HepG2 (cell line): ENCODE measurements at regions not wholly inside any gene's neighbourhood (a gene's known extent, or its start where the extent isn't known, plus 50 kb on each side); places are given as distances from the start of the nearest gene placed in this dataset.

Experiments used
- ATAC-seq: fragments of 200-7000 bp; cut with Tn5 transposase; 3 replicates; pipeline ENCODE4 v1.9.1; 2020; ENCODE audit warnings: mild to moderate bottlenecking, moderate library complexity
- BruUV-seq: library from RNA; stranded (reverse); fragments of 400-500 nt; replicated peaks from 2 replicates; lab custom pipeline; 2021; lab: Mats Ljungman, UMichigan
- CTCF ChIA-PET: fragments of 300-600 bp; formaldehyde crosslinking; extraction: SDS; loops from one replicate; lab custom pipeline; 2021; ENCODE audit warnings: low total read pairs, inconsistent platforms, low intra/inter-chr PET ratio; lab: Yijun Ruan, JAX
- POLR2A ChIA-PET: fragments of 350-600 bp; sonication (Branson Sonifier 250); formaldehyde crosslinking; loops from one replicate; lab custom pipeline; 2020; ENCODE audit warnings: antibody characterized with exemption, inconsistent platforms; lab: Yijun Ruan, JAX
- DNase-seq: peaks from one replicate; pipeline ENCODE4 v3.0.0-alpha.2; 2015; ENCODE audit warnings: low spot score
- FAIRE-seq: peaks from 3 replicates; lab custom pipeline; 2011; peaks lifted over from hg19 to GRCh38; lab: Jason Lieb, UNC
- H2AFZ ChIP-seq: one replicate; pipeline ENCODE4 v1.6.1; 2011; ENCODE audit warnings: low read length, inconsistent platforms
- H3K27ac ChIP-seq: fragments of 300-600 bp; 3 replicates; pipeline ENCODE4 v1.8.0; 2011; ENCODE audit warnings: mixed run types, mild to moderate bottlenecking, mixed read lengths, low read length, inconsistent platforms; ENCODE audit not compliant: insufficient read depth; ENCODE audit errors: extremely low read length
- H3K27me3 ChIP-seq, 2 experiments: fragments of 200-600 bp in 1 of 2; 2 replicates in 1 of 2; 3 replicates in 1 of 2; pipeline versions ENCODE4 v1.6.0 to v1.8.0; 2011; ENCODE audit warnings: low read length in 2 of 2, mild to moderate bottlenecking in 2 of 2, moderate library complexity in 2 of 2, inconsistent platforms in 1 of 2; ENCODE audit not compliant: insufficient read depth in 2 of 2, control insufficient read depth in 1 of 2
- H3K36me3 ChIP-seq, 2 experiments: fragments of 200-600 bp in 1 of 2; replicated peaks in 1 of 2; 2 replicates in 1 of 2; 3 replicates in 1 of 2; pipeline versions ENCODE4 v1.5.1 to v1.8.0; 2011; ENCODE audit warnings: low read length in 2 of 2, inconsistent platforms in 1 of 2; ENCODE audit not compliant: insufficient read depth in 2 of 2, control insufficient read depth in 1 of 2
- H3K4me1 ChIP-seq: 2 replicates; pipeline ENCODE4 v1.5.1; 2012; ENCODE audit warnings: low read length, inconsistent platforms; ENCODE audit not compliant: insufficient read depth
- H3K4me2 ChIP-seq: 2 replicates; pipeline ENCODE4 v1.6.0; 2011; ENCODE audit warnings: low read depth, low read length, inconsistent platforms
- H3K4me3 ChIP-seq, 3 experiments: fragments of 200-600 bp in 1 of 3; sonication (generic), shearing (Covaris generic) in 1 of 3; replicated peaks in 1 of 3; 2 replicates each; pipeline ENCODE4 v1.5.1; 2011 to 2016; ENCODE audit warnings: low read length in 3 of 3, inconsistent platforms in 2 of 3, low read depth in 2 of 3, mild to moderate bottlenecking in 2 of 3, control low read depth in 1 of 3, mixed read lengths in 1 of 3; ENCODE audit not compliant: insufficient read depth in 1 of 3
- H3K79me2 ChIP-seq: one replicate; pipeline ENCODE4 v1.6.1; 2011; ENCODE audit warnings: low read length, inconsistent platforms; ENCODE audit not compliant: insufficient read depth
- H3K9ac ChIP-seq: 2 replicates; pipeline ENCODE4 v1.6.0; 2011; ENCODE audit warnings: mild to moderate bottlenecking, low read depth, low read length, inconsistent platforms; ENCODE audit not compliant: insufficient read depth
- H3K9me3 ChIP-seq: 2 replicates; pipeline ENCODE4 v1.5.1; 2012; ENCODE audit warnings: mild to moderate bottlenecking, low read length
- H4K20me1 ChIP-seq: 2 replicates; pipeline ENCODE4 v1.6.0; 2011; ENCODE audit warnings: inconsistent platforms, mild to moderate bottlenecking, low read length, moderate library complexity; ENCODE audit not compliant: insufficient read depth
- JARID2 ChIP-seq: sonication (generic); formaldehyde crosslinking; IDR thresholded peaks from 2 replicates; pipeline ENCODE4 v1.8.1; 2023; ENCODE audit warnings: missing genetic modification reagents, inconsistent platforms; ENCODE audit not compliant: insufficient replicate concordance
- MNT ChIP-seq: fragments of 450-650 bp; IDR thresholded peaks from 2 replicates; pipeline ENCODE4 v1.6.1; 2016
- NPAS2 ChIP-seq: sonication (generic); formaldehyde crosslinking; IDR thresholded peaks from 2 replicates; pipeline ENCODE4 v1.8.0; 2022; ENCODE audit warnings: mild to moderate bottlenecking, missing genetic modification reagents, borderline replicate concordance
- RBM39 ChIP-seq: fragments of 200-400 bp; formaldehyde crosslinking; IDR thresholded peaks from one replicate; pipeline ENCODE4 v1.6.1; 2018; ENCODE audit warnings: antibody characterized with exemption, mild to moderate bottlenecking, low read depth, low read length; ENCODE audit not compliant: poor library complexity, severe bottlenecking
- TFDP2 ChIP-seq: sonication (generic); formaldehyde crosslinking; IDR thresholded peaks from 2 replicates; pipeline ENCODE4 v1.4.0; 2020; ENCODE audit warnings: missing genetic modification reagents
- WGBS: methylation state at CpG from one replicate; pipeline ENCODE4 v1.1.6; 2017; ENCODE audit warnings: low lambda C conversion rate; 5-methylcytosine and 5-hydroxymethylcytosine counted together
- in situ Hi-C: cut with HindIII; loops from 2 replicates; pipeline ENCODE4 v1.10.0; 2017; ENCODE audit warnings: low pct_unique_long_range_greater_than_20kb; ENCODE audit not compliant: extremely low pct_ligation_motif_present
- intact Hi-C: fragments of 100-400 bp; cut with micrococcal nuclease; formaldehyde crosslinking; loops from one replicate; pipeline ENCODE4 v1.10.0; 2022; ENCODE audit not compliant: unreplicated experiment

GRCh38 chr11:95524314-95525036 is 265.1 kb downstream of the FAM76B start:
- BruUV-seq = no TSS peak
- Histone ChIP-seq H4K20me1 (no peaks in the 10 kb centered on the region), H3K36me3 (no peaks in the 10 kb centered on the region), H3K27me3 (no peaks in the 10 kb centered on the region; a peak in 1 of 5 replicates), H2AFZ (no peak overlapping the region), H3K27ac (no peak overlapping the region), H3K79me2 (no peaks in the 10 kb centered on the region), H3K9me3 (no peaks in the 10 kb centered on the region), H3K4me2 (no peak overlapping the region), H3K9ac (no peak overlapping the region), H3K4me3 (no peak overlapping the region)
- WGBS = 20% methylated on average over 4 of the region's 4 CpGs
- no peak for ATAC-seq
- DNase-seq = no peak
- no peak for FAIRE-seq
- intact Hi-C loops = no loop called here
- TF ChIP-seq RBM39 = no peak
- TF ChIP-seq JARID2 (CRISPR knock-in tag) = no peak
- TF ChIP-seq TFDP2 (CRISPR knock-in tag) = no peak
- no peak for TF ChIP-seq NPAS2 (CRISPR knock-in tag)
- TF ChIP-seq, all 625 proteins: peak for 0
- H3K4me1 ChIP-seq = no peaks in the 10 kb centered on the region
- in situ Hi-C loops = no loop called here
- ChIA-PET CTCF (no interaction called here), POLR2A (no interaction called here)

GRCh38 chr11:95522874-95523273 is 266.7 kb downstream of the FAM76B start:
- no peak for FAIRE-seq
- no peak for ATAC-seq
- DNase-seq = no peak
- WGBS = under 1% methylated on average over 4 of the region's 4 CpGs
- H3K27me3 ChIP-seq = no peaks in the 10 kb centered on the region; a peak in 1 of 5 replicates
- no peak overlapping the region for H3K9ac ChIP-seq
- no peaks in the 10 kb centered on the region for H3K4me1 ChIP-seq
- H2AFZ ChIP-seq = no peak overlapping the region
- H3K4me2 ChIP-seq = no peak overlapping the region
- ChIA-PET CTCF (no interaction called here), POLR2A (no interaction called here)
- H4K20me1 ChIP-seq = no peaks in the 10 kb centered on the region
- no TSS peak for BruUV-seq
- H3K79me2 ChIP-seq = no peaks in the 10 kb centered on the region
- intact Hi-C loops (no loop called here), in situ Hi-C loops (no loop called here)
- H3K4me3 ChIP-seq = no peak overlapping the region
- TF ChIP-seq MNT (no peak), JARID2 (CRISPR knock-in tag) (no peak)
- no peaks in the 10 kb centered on the region for H3K36me3 ChIP-seq
- no peaks in the 10 kb centered on the region for H3K9me3 ChIP-seq
- no peak overlapping the region for H3K27ac ChIP-seq
